Stomach (tissue), 8 donors: ENCODE measurements at regions not wholly inside any gene's neighbourhood (a gene's known extent, or its start where the extent isn't known, plus 50 kb on each side); places are given as distances from the start of the nearest gene placed in this dataset.

ENCODE experiments used
- DNase-seq, 2 donors: peaks; one replicate each; pipeline versions ENCODE4 v3.0.0 to v3.0.0-alpha.2; 2013 to 2019
- H3K27ac ChIP-seq, 5 donors: fragments of 200-600 bp in 4 of 5; sonication (generic) in 4 of 5; one replicate each; pipeline ENCODE4 v1.5.1; 2013 to 2019; ENCODE audit warnings: mild to moderate bottlenecking in 1 of 5, moderate library complexity in 1 of 5
- H3K27me3 ChIP-seq, 3 donors: fragments of 200-600 bp; sonication (generic); one replicate each; pipeline ENCODE4 v1.5.1; 2017 to 2019; ENCODE audit warnings: mixed run types in 1 of 3
- H3K36me3 ChIP-seq, 4 donors: fragments of 200-600 bp; sonication (generic); 1 replicate in 3 of 4; 2 replicates in 1 of 4; pipeline ENCODE4 v1.5.1; 2016 to 2019
- H3K4me1 ChIP-seq, 4 donors: fragments of 200-600 bp; sonication (generic); one replicate each; pipeline ENCODE4 v1.5.1; 2016 to 2019
- H3K4me3 ChIP-seq, 4 donors: fragments of 200-600 bp; sonication (generic) in 3 of 4; one replicate each; pipeline ENCODE4 v1.5.1; 2016 to 2019; ENCODE audit warnings: mild to moderate bottlenecking in 1 of 4
- H3K9me3 ChIP-seq, 4 donors: fragments of 200-600 bp; sonication (generic); one replicate each; pipeline ENCODE4 v1.5.1; 2016 to 2019
- EP300 ChIP-seq: sonication (generic); formaldehyde crosslinking; IDR thresholded peaks from one replicate; pipeline ENCODE4 v1.6.1; 2017; ENCODE audit warnings: antibody characterized with exemption
- POLR2A ChIP-seq, 4 donors: fragments of 450-650 bp; IDR thresholded peaks; one replicate each; pipeline ENCODE4 v1.6.1; 2016; ENCODE audit warnings: antibody characterized with exemption in 4 of 4, control low read depth in 2 of 4, mild to moderate bottlenecking in 1 of 4, moderate library complexity in 1 of 4
- POLR2AphosphoS5 ChIP-seq, 3 donors: sonication (generic); formaldehyde crosslinking; IDR thresholded peaks; one replicate each; pipeline ENCODE4 v1.6.1; 2016; ENCODE audit warnings: antibody characterized with exemption in 3 of 3
- WGBS, 5 donors: extraction: QIAGEN DNeasy Blood & Tissue Kit in 3 of 5; methylation state at CpG; one replicate each; pipeline versions ENCODE4 v1.1.5 to v1.1.7; 2013 to 2018; 5-methylcytosine and 5-hydroxymethylcytosine counted together
- intact Hi-C: fragments of 100-400 bp; cut with DNase I; formaldehyde crosslinking; loops from one replicate; pipeline ENCODE4 v1.15.1; 2023; ENCODE audit warnings: low total_unique reads
- TF ChIP-seq, protein P1 (sequence below), 7 experiments: fragments of 450-650 bp in 4 of 7; fragments of 200-600 bp in 3 of 7; sonication (generic) in 3 of 7; IDR thresholded peaks; one replicate each; pipeline ENCODE4 v1.5.1; 2016 to 2019; ENCODE audit warnings: antibody characterized with exemption in 7 of 7, control low read depth in 2 of 7, mild to moderate bottlenecking in 1 of 7
- donor health status: healthy with polysubstance abuse.
- donor health status: Bipolar disorder and iron deficiency.
- donor health status: healthy.

DNA sequence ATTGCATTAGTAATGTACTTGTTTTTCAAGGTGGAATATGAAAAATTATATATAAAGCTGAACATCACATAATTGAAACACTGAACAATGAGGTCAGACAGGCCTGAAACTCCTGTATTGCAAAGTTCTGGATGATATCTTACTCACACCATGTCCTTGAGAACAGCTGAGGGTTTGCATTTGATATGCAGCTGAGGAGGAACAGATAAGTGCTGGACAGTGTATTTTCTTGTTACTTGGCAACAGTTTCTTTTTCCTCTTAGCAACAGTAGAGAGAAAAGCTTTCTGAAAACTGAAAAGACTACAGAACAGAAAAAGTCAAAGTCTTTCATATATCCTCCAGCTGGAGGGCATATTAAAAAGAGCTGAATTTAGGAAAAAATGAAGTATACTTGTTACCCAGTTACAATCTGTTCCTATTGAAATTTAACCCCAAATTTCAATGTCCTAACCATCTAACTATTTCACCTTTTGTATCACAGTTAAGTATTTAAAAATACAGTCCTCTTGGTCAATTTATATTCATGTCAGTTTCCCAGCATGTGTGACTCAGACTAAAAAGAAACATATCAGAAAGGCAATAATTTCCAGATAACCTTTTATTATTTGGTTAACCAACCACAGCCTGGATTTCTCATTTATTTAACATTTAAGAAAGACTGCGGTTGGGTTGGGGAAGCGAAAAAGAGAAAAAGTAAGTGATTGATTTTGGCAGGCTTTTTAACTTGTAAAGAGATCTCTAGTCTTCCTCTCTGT lies 733.0 kb upstream of the DPPA4 start:
- Histone ChIP-seq H3K9me3 (peaks cover 0 to 5% (median 0%) of the 10 kb centered on the region in 4 donors), H3K4me3 (no peak overlapping the region), H3K4me1 (peaks cover 0 to 19% (median 0%) of the 10 kb centered on the region in 4 donors), H3K36me3 (no peaks in the 10 kb centered on the region), H3K27me3 (no peaks in the 10 kb centered on the region), H3K27ac (no peak overlapping the region)
- DNase-seq, result peak in 1 of 2 donors; percentile 75
- peak in 1 of 3 donors; percentile 25 for TF ChIP-seq POLR2AphosphoS5 (IDR thresholded peaks at IDR 0.05)
- TF ChIP-seq, protein P1, sequence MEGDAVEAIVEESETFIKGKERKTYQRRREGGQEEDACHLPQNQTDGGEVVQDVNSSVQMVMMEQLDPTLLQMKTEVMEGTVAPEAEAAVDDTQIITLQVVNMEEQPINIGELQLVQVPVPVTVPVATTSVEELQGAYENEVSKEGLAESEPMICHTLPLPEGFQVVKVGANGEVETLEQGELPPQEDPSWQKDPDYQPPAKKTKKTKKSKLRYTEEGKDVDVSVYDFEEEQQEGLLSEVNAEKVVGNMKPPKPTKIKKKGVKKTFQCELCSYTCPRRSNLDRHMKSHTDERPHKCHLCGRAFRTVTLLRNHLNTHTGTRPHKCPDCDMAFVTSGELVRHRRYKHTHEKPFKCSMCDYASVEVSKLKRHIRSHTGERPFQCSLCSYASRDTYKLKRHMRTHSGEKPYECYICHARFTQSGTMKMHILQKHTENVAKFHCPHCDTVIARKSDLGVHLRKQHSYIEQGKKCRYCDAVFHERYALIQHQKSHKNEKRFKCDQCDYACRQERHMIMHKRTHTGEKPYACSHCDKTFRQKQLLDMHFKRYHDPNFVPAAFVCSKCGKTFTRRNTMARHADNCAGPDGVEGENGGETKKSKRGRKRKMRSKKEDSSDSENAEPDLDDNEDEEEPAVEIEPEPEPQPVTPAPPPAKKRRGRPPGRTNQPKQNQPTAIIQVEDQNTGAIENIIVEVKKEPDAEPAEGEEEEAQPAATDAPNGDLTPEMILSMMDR (IDR thresholded peaks at IDR 0.05), result no peak
- WGBS, 5 donors, result 26 to 59% (median 42%) methylated on average over 2 of the region's 2 CpGs
- intact Hi-C loops, result no loop called here

DNA sequence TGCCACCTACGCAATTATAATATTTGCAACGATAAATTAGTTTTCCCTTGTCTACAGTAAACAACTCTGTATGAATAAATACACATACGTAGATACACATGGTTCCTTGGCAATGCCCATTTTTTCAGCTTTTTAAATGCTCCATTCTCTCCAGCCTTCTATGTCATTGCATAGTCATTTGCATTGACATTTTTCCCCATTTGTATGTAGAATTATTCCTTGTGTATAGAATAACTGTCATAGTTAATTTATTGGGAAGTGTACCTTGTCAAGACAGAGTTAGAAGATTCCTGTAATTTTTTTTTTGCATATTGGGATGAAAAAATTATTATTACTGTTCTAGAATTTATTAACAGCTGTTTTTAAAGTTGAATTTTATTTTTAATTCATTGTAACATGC lies 736.7 kb upstream of the DPPA4 start:
- WGBS, 5 donors, result 78 to 96% (median 89%) methylated on average over 3 of the region's 3 CpGs
- no peak overlapping the region for H3K4me3 ChIP-seq
- peaks cover 0 to 5% (median 0%) of the 10 kb centered on the region in 4 donors for H3K9me3 ChIP-seq
- H3K27me3 ChIP-seq, result no peaks in the 10 kb centered on the region
- no peak overlapping the region for H3K27ac ChIP-seq
- DNase-seq, result no peak
- TF ChIP-seq EP300 (no peak), POLR2A (IDR thresholded peaks at IDR 0.05) (no peak), POLR2AphosphoS5 (IDR thresholded peaks at IDR 0.05) (no peak)
- TF ChIP-seq, protein P1 (IDR thresholded peaks at IDR 0.05), result no peak
- intact Hi-C loops, result no loop called here
- no peaks in the 10 kb centered on the region for H3K36me3 ChIP-seq
- H3K4me1 ChIP-seq, result peaks cover 0 to 19% (median 0%) of the 10 kb centered on the region in 4 donors

DNA sequence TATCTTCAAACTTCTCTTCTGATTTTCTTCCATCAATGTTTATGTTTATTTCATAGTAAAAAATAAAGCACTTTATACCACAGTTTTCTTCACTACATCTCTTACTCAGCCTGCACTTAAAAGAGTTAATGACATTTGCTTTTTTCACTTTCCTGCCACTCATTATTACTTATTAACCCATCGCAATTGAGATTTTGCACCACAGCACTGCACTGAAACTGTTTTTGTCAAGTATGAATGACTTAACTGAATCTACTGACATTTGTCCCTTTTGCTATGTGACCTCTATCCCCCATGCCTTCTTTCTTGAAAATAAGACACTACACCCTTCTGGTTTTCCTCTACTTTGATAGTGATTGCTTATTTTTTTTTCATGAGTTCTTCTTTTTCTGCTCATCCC lies 739.7 kb upstream of the DPPA4 start:
- H3K9me3 ChIP-seq, result peaks cover 0 to under 1% (median 0%) of the 10 kb centered on the region in 4 donors
- H3K4me1 ChIP-seq, result no peaks in the 10 kb centered on the region
- 47 to 63% (median 57%) methylated on average over 1 of the region's 1 CpG for WGBS, 5 donors
- no peaks in the 10 kb centered on the region for H3K36me3 ChIP-seq
- intact Hi-C loops, result no loop called here
- no peak for DNase-seq
- TF ChIP-seq, protein P1 (IDR thresholded peaks at IDR 0.05), result no peak
- no peak for TF ChIP-seq POLR2A (IDR thresholded peaks at IDR 0.05)
- no peak for TF ChIP-seq EP300
- TF ChIP-seq POLR2AphosphoS5 (IDR thresholded peaks at IDR 0.05), result no peak
- no peak overlapping the region for H3K27ac ChIP-seq
- no peak overlapping the region for H3K4me3 ChIP-seq
- H3K27me3 ChIP-seq, result no peaks in the 10 kb centered on the region

DNA sequence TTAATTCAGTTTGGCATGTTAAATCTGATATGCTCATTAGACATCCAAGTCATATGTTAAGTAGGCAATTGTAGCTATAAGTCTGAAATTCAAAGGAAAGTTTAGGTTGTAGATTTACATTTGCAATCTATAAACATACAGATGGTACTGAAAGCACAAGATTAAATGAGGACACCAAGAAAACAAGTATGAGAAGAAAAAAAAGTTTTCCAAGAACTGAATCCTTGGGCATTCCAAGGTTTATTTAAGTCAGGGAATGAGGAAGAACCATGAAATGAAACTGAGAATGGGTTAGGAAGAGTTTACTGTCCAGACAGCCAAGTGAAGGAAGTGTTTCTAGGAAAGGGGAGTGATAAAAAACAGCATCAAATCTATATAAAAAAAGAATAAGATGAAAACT lies 756.1 kb upstream of the DPPA4 start:
- Histone ChIP-seq H3K27ac (no peak overlapping the region), H3K4me3 (no peak overlapping the region), H3K27me3 (no peaks in the 10 kb centered on the region), H3K36me3 (no peaks in the 10 kb centered on the region), H3K9me3 (no peaks in the 10 kb centered on the region), H3K4me1 (no peaks in the 10 kb centered on the region)
- DNase-seq, result peak in 1 of 2 donors; percentile 26
- intact Hi-C loops, result no loop called here
- no peak for TF ChIP-seq POLR2A (IDR thresholded peaks at IDR 0.05)
- TF ChIP-seq POLR2AphosphoS5 (IDR thresholded peaks at IDR 0.05), result no peak
- TF ChIP-seq, protein P1 (IDR thresholded peaks at IDR 0.05), result no peak
